Smooth muscle cell (in vitro differentiated cells): ENCODE measurements at regions not wholly inside any gene's neighbourhood (a gene's known extent, or its start where the extent isn't known, plus 50 kb on each side); places are given as distances from the start of the nearest gene placed in this dataset.

Experiments used
- DNase-seq: peaks from one replicate; lab custom pipeline; 2025; ENCODE audit not compliant: unreplicated experiment; lab: John Stamatoyannopoulos, UW
- H2AFZ ChIP-seq: fragments of 200-600 bp; sonication (generic); 2 replicates; pipeline ENCODE4 v1.6.0; 2016; ENCODE audit warnings: antibody characterized with exemption, low read depth, mild to moderate bottlenecking
- H3F3A ChIP-seq: fragments of 200-600 bp; sonication (generic); 2 replicates; pipeline ENCODE4 v1.6.0; 2017; ENCODE audit warnings: antibody characterized with exemption, low read depth
- H3K27ac ChIP-seq: fragments of 200-600 bp; sonication (generic); 2 replicates; pipeline ENCODE4 v1.5.1; 2016; ENCODE audit warnings: low read depth, mild to moderate bottlenecking
- H3K27me3 ChIP-seq: fragments of 200-600 bp; sonication (generic); 2 replicates; pipeline ENCODE4 v1.6.1; 2016; ENCODE audit warnings: low read depth, mild to moderate bottlenecking
- H3K36me3 ChIP-seq: fragments of 200-600 bp; sonication (generic); 2 replicates; pipeline ENCODE4 v1.5.1; 2016; ENCODE audit warnings: low read depth
- H3K4me1 ChIP-seq: fragments of 200-600 bp; sonication (generic); 2 replicates; pipeline ENCODE4 v1.5.1; 2016; ENCODE audit warnings: low read depth
- H3K4me2 ChIP-seq: fragments of 200-600 bp; sonication (generic); 2 replicates; pipeline ENCODE4 v1.6.0; 2016; ENCODE audit warnings: mild to moderate bottlenecking
- H3K4me3 ChIP-seq: fragments of 200-600 bp; sonication (generic); 2 replicates; pipeline ENCODE4 v1.5.1; 2016; ENCODE audit warnings: mild to moderate bottlenecking
- H3K79me2 ChIP-seq: fragments of 200-600 bp; sonication (generic); 2 replicates; pipeline ENCODE4 v1.6.0; 2016; ENCODE audit warnings: low read depth, mild to moderate bottlenecking
- H3K9ac ChIP-seq: fragments of 200-600 bp; sonication (generic); 2 replicates; pipeline ENCODE4 v1.6.0; 2016; ENCODE audit warnings: low read depth
- H3K9me3 ChIP-seq: fragments of 200-600 bp; sonication (generic); replicated peaks from 2 replicates; pipeline ENCODE4 v1.5.1; 2016; ENCODE audit warnings: low read depth
- H4K20me1 ChIP-seq: fragments of 200-600 bp; sonication (generic); 2 replicates; pipeline ENCODE4 v1.6.0; 2016; ENCODE audit warnings: low read depth
- WGBS: methylation state at CpG from one replicate; pipeline ENCODE4 v1.1.7; 2016; ENCODE audit warnings: low lambda C conversion rate; 5-methylcytosine and 5-hydroxymethylcytosine counted together
- TF ChIP-seq, protein P1 (sequence below): fragments of 200-600 bp; sonication (generic); IDR thresholded peaks from 2 replicates; pipeline ENCODE4 v1.5.1; 2017; ENCODE audit warnings: borderline replicate concordance, mild to moderate bottlenecking, antibody characterized with exemption; ENCODE audit not compliant: insufficient read depth, poor library complexity, severe bottlenecking

DNA sequence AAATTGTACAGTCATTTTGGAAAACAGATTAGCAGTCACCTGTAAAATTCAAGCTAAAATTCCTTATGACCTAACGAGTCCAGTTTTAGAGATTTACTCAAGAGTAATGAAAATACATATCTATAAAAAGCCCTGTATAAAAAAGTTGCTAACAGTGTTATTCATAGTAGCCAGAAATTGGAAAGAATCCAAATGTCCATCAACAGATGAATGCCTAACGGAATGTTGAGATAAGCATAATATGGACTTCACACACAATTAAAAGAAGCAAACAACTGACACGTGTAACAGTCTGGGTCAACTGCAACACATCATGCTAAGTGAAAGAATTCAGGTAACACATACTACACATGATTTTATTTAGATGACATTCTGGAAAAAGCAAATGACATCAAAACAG, 584.8 kb upstream of the AGA start:
- DNase-seq, result no peak
- no peak overlapping the region for H3K4me3 ChIP-seq
- no peaks in the 10 kb centered on the region for H3K36me3 ChIP-seq
- H3K4me2 ChIP-seq, result no peak overlapping the region
- H3K9ac ChIP-seq, result no peak overlapping the region
- no peak overlapping the region for H3K27ac ChIP-seq
- 79% methylated on average over 3 of the region's 3 CpGs for WGBS
- no peaks in the 10 kb centered on the region for H3K9me3 ChIP-seq
- no peaks in the 10 kb centered on the region for H3K79me2 ChIP-seq
- H4K20me1 ChIP-seq, result no peaks in the 10 kb centered on the region
- H3K27me3 ChIP-seq, result no peaks in the 10 kb centered on the region
- TF ChIP-seq, protein P1, sequence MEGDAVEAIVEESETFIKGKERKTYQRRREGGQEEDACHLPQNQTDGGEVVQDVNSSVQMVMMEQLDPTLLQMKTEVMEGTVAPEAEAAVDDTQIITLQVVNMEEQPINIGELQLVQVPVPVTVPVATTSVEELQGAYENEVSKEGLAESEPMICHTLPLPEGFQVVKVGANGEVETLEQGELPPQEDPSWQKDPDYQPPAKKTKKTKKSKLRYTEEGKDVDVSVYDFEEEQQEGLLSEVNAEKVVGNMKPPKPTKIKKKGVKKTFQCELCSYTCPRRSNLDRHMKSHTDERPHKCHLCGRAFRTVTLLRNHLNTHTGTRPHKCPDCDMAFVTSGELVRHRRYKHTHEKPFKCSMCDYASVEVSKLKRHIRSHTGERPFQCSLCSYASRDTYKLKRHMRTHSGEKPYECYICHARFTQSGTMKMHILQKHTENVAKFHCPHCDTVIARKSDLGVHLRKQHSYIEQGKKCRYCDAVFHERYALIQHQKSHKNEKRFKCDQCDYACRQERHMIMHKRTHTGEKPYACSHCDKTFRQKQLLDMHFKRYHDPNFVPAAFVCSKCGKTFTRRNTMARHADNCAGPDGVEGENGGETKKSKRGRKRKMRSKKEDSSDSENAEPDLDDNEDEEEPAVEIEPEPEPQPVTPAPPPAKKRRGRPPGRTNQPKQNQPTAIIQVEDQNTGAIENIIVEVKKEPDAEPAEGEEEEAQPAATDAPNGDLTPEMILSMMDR, result no peak
- no peak overlapping the region for H2AFZ ChIP-seq
- no peaks in the 10 kb centered on the region for H3K4me1 ChIP-seq
- no peaks in the 10 kb centered on the region for H3F3A ChIP-seq

GRCh38 chr4:178027796-178028195, 585.6 kb upstream of the AGA start:
- Histone ChIP-seq H2AFZ (no peak overlapping the region), H3K36me3 (no peaks in the 10 kb centered on the region), H3K4me1 (no peaks in the 10 kb centered on the region), H4K20me1 (no peaks in the 10 kb centered on the region), H3K4me2 (no peak overlapping the region), H3K27ac (no peak overlapping the region), H3K9me3 (no peaks in the 10 kb centered on the region), H3K79me2 (no peaks in the 10 kb centered on the region), H3F3A (no peaks in the 10 kb centered on the region), H3K9ac (no peak overlapping the region), H3K4me3 (no peak overlapping the region), H3K27me3 (no peaks in the 10 kb centered on the region)
- WGBS, result 80% methylated on average over 3 of the region's 3 CpGs
- no peak for DNase-seq
- TF ChIP-seq, protein P1, result no peak

DNA sequence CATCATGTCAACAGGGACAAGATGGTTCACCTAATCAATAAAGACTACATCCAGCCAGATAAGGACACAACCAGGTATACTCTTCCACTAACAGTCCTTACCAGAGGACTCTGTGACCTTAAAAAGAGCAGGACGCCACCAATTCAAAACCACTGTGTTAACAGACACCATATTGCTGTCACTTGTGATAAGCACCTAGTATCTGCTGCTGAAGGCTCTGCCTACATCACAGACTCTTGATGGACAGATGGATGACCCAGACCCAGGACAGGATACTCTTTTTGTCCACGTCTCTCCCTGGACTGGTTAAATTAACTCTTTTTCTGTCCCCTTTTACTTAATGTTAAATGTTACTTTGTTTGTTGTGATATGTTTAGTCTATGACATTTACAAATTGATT, 586.2 kb upstream of the AGA start:
- H3F3A ChIP-seq, result no peaks in the 10 kb centered on the region
- DNase-seq, result no peak
- no peaks in the 10 kb centered on the region for H3K9me3 ChIP-seq
- no peak overlapping the region for H3K4me3 ChIP-seq
- no peak overlapping the region for H3K9ac ChIP-seq
- TF ChIP-seq, protein P1, result no peak
- 79% methylated on average over 2 of the region's 2 CpGs for WGBS
- no peaks in the 10 kb centered on the region for H3K4me1 ChIP-seq
- H3K27me3 ChIP-seq, result no peaks in the 10 kb centered on the region
- H3K4me2 ChIP-seq, result no peak overlapping the region
- H3K36me3 ChIP-seq, result no peaks in the 10 kb centered on the region
- no peaks in the 10 kb centered on the region for H3K79me2 ChIP-seq
- H3K27ac ChIP-seq, result no peak overlapping the region
- H2AFZ ChIP-seq, result no peak overlapping the region
- H4K20me1 ChIP-seq, result no peaks in the 10 kb centered on the region

DNA sequence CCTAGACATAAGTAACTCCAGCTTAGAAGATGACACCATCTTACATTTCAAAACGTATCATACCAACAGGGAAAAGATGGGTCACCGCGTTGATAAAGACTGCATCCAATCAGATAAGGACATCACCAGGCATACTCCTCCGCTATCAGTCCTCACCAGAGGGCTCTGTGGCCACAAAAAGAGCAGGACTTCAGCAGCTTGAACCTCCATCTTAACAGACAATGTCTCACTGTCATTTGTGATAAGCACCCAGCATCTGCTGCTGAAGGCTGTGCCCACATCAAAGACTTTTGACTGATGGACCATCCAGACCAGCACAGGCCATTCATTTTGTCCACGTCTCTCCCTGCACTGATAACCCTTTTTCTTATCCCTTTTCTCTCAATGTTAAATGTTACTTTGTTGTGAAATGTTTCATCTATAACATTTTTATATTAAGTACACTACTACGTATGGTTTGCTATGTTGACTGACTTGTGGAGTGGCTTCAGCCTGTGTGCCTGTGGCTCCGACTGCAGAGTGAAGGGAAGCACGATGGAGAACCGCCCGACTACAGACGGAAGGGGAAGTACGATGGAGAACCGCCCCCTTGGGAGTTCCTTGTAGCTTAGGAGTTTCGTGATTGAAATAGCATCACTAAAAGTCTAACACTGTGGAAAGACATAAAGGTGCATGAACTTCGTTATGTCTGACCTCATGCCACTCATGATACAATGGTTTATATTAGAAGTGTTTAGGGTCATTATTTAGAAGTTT, 595.4 kb upstream of the AGA start:
- no peaks in the 10 kb centered on the region for H3K9me3 ChIP-seq
- H3K4me1 ChIP-seq, result no peaks in the 10 kb centered on the region
- no peak overlapping the region for H2AFZ ChIP-seq
- no peaks in the 10 kb centered on the region for H3K79me2 ChIP-seq
- no peak overlapping the region for H3K4me2 ChIP-seq
- no peak for DNase-seq
- TF ChIP-seq, protein P1, result no peak
- no peak overlapping the region for H3K9ac ChIP-seq
- WGBS, result 80% methylated on average over 15 of the region's 15 CpGs
- H3K27ac ChIP-seq, result no peak overlapping the region
- no peak overlapping the region for H3K4me3 ChIP-seq
- no peaks in the 10 kb centered on the region for H3K36me3 ChIP-seq
- no peaks in the 10 kb centered on the region for H3K27me3 ChIP-seq
- no peaks in the 10 kb centered on the region for H3F3A ChIP-seq
- no peaks in the 10 kb centered on the region for H4K20me1 ChIP-seq
